ENCODE measurements at regions not wholly inside any gene's neighbourhood (a gene's known extent, or its start where the extent isn't known, plus 50 kb on each side); places are given as distances from the start of the nearest gene placed in this dataset.
"Not testable (repeated sequence)": the region's sequence is repeated elsewhere in the genome, so short reads cannot be mapped to it uniquely, and the experiment has no call there.

DNA sequence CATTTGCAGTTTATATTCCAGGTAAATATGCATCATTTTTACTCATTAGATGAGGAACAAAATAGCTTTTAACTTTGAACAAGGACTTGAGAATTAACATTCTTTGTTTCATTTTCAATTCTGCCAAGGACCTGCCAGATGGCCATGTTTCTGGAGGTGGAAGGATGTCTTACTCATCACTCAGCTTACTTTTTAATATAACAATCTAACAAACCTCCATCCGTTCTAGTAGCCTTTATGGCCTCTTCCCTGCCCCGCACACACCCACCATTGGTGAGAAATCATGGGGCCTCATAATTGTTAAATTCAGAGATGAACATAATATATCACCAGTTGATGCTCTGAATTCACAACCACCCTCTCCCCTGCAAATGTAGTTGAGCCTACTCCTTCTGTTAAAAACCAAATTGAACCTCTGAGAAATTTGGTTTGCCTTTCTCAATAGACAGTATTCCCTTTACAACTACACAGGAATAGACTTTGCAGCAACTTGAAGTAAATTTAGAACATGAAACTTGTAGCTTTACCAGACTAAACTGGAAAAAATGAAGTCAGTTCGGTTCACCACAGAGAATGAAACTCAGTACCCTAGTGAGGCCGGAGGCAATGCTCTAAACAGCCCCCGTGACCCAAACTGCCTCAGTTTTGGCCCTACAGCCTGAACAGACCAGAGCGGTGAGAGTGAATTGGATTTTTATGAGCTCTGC lies 50.1 kb upstream of the ACSL4 start:
- no peak for DNase-seq (ENCODE audit: low read depth in 2 of 2)

DNA sequence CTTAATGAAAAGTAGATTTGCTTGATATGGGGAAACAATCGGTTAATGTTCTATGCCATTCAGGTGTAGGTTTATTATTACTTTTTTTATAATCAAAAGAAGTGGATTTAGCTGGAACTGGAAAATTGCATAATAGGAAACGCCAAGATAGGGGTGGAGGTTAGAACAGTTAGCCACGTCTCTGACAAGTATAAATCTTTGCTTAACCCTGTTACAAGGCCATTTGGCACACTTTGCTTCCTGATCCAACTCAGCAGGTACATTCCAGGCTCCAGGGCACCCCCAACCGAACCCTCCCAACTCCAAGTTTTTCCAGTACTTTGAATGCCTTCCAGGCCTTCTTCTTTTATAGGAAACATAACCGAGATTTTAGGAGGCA lies 50.6 kb upstream of the ACSL4 start:
- no peak for DNase-seq (ENCODE audit: low read depth in 2 of 2)

GRCh38 chrX:109785053-109785452 lies 52.0 kb upstream of the ACSL4 start:
- DNase-seq (ENCODE audit: low read depth in 2 of 2) = no peak

DNA sequence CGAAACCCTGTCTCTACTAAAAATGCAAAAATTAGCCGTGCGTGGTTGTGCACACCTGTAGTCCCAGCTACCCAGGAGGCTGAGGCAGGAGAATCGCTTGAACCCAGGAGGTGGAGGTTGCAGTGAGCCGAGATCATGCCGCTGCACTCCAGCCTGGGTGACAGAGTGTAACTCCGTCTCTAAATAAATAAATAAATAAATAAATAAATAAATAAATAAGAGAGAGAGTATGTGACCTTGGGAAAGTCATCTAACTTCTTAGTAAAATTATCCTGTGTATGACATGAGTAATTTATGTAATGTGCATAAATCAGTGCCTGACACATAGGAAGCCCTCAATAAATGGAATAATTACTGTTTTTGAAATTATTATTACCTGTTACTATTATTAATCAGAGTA lies 57.5 kb upstream of the ACSL4 start:
- DNase-seq (ENCODE audit: low read depth in 2 of 2) = not testable (repeated sequence)

DNA sequence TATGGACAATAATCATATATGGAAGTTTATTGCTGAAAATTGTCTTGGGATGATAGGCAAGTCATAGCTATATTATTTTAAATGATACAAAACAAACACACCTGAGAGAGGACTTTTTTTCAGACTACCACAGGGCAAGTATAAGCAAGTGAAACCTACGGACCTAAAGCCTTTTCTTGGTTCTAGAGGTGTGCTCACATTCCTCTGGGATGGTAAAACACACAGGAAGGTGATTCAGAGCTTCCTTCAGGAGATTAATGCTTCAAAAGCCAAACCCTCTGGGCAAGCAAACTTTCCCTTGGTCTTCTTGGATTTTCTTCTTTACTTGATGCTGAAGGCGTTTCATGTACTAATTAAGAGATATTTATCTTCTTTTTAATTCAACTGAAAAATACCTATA lies 60.1 kb upstream of the ACSL4 start:
- DNase-seq (ENCODE audit: low read depth in 2 of 2) = no peak

DNA sequence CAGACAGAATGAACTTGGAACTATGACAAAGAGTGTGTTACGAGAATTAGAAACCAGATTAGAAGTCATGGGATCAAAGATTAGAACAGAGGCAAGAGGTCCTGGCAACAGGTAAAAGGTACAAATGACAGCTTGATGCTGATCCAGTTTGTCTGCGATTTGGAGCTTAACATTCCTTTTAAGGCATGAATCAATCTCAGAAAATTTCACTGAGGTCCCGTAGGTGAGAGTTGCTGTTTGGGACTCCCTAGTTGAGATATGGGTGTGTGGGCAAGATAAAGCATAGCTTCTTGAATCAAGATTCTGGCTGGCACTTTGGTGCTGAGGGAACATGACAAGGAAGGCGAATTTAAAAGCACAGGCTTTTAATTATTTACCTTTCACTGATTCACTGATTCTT lies 62.6 kb upstream of the ACSL4 start:
- DNase-seq (ENCODE audit: low read depth in 2 of 2) = no peak

GRCh38 chrX:109797311-109797975 lies 64.4 kb upstream of the ACSL4 start:
- DNase-seq (ENCODE audit: low read depth in 2 of 2) = no peak

DNA sequence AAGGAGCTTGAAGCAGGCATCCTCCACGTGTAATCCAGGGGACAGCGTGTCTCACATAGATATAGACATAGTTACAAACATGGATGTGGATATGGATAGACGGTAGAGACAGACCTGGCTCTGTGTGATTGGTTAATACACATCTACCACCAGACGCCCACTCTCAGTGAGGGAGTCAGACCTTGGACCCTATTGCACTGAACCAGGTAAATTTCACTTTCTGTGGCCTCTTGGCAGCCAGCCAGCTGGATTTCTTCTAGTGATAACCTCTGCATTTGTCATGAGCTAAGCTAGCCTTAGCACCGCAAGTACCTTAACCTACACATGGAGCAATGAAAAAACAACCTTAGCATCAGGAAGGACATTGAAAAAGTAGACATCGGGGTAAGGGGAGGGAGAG lies 79.2 kb upstream of the ACSL4 start:
- DNase-seq (ENCODE audit: low read depth in 2 of 2) = no peak

DNA sequence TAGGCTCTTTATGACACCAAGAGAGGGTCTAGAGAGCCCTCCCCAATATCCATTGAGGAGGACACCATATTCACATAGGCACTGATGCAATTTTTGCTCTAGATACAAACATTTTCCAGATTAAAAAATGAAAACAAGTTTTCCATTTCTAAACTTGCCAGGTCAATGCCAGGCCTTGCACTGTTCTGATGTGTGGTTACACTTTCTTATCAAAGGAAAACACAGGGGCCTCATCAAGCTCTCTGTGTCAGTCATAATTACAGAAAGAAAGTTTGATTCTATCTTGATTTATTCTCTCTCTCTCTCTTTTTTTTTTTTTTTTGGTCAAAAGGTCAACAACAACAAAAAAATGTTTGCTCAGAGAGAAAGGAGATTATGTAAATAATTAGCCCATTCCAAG lies 80.2 kb upstream of the ACSL4 start:
- no peak for DNase-seq (ENCODE audit: low read depth in 2 of 2)

GRCh38 chrX:109818976-109819375 lies 85.9 kb upstream of the ACSL4 start:
- DNase-seq (ENCODE audit: low read depth in 2 of 2) = no peak

- no peak for DNase-seq (ENCODE audit: low read depth in 2 of 2)
These were observed 89.8 kb upstream of the ACSL4 start for GRCh38 chrX:109822861-109823260.

- DNase-seq (ENCODE audit: low read depth in 2 of 2) = no peak
These were observed 94.1 kb upstream of the ACSL4 start for GRCh38 chrX:109826954-109827708.

DNA sequence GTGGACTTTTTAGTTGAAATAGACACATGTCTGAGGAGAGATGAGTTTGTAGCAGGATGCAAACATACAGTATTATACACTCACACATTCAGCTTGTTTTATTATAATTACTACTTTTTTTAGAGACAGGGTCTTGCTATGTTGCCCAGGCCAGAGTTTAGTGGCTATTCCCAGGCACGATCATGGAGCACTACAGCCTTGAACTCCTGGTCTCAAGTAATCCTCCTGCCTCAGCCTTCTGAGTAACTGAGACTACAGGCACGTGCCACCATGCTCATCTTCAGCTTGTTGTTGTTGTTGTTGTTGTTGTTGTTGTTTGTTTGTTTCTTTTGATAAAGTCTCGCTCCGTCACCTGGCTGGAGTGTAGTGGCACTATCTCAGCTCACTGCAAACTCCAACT lies 94.7 kb upstream of the ACSL4 start:
- DNase-seq (ENCODE audit: low read depth in 2 of 2) = no peak

DNA sequence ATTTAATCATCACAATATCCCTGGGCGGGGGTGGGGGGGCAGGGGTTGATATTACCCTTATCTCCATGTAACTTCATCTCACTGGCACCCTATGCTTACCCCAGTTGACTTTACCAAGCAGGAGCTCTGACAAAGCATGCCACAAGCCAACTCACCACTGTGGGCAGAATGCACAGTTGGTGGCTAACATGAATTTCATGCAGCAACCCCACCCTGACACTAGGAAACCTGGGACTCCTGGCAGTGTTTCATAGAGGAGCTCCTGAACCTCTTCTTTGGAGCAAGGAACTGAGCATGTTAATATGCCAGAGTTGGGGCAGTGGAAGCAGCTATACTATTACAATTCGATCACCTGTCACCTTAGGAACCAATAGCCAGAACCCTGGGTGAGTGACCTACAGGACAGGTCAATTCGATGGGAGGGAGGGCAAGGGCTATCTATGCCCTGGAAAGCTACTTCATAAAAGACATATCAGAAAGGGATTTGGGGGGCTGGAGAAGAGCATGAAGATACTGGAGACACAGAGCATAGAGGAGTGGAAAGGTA lies 97.2 kb upstream of the ACSL4 start:
- no peak for DNase-seq (ENCODE audit: low read depth in 2 of 2)

- DNase-seq (ENCODE audit: low read depth in 2 of 2) = no peak
These were observed 97.7 kb upstream of the ACSL4 start for GRCh38 chrX:109830704-109831206.

DNA sequence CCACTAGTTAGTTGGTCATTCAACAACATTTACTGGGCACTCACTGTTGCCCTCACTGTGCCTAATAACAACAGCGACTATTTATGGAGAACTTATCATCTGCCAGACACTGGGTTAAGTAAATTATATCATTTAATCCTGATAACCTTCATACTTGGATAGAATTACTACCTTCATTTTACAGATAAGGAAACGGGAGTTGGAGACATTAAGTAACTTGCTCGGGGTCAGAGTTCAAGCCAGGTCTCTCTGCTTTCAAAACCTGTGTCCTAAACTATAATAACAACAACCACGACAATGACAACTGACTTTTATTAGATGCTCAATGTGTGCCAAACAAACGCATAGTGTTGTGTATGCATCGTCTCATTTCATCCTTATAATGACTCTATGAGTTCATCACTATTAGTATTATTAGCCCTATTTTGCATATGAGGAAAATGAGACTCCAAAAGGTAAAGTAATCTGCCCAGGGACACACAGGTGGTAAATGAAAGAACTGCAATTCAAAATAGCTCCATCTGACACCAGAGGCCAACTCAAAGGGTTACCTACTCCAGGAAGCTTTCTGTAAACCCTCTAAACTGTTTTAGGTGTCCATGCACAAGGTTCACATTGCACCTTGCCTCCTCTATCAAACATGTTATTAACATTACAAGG lies 98.4 kb upstream of the ACSL4 start:
- DNase-seq (ENCODE audit: low read depth in 2 of 2) = no peak

GRCh38 chrX:109839694-109840567 lies 106.9 kb upstream of the ACSL4 start:
- no peak for DNase-seq (ENCODE audit: low read depth in 2 of 2)

- DNase-seq (ENCODE audit: low read depth in 2 of 2) = no peak
These were observed 107.5 kb upstream of the ACSL4 start for GRCh38 chrX:109840585-109840984.

GRCh38 chrX:109841257-109841656 lies 108.2 kb upstream of the ACSL4 start:
- DNase-seq (ENCODE audit: low read depth in 2 of 2) = no peak

DNA sequence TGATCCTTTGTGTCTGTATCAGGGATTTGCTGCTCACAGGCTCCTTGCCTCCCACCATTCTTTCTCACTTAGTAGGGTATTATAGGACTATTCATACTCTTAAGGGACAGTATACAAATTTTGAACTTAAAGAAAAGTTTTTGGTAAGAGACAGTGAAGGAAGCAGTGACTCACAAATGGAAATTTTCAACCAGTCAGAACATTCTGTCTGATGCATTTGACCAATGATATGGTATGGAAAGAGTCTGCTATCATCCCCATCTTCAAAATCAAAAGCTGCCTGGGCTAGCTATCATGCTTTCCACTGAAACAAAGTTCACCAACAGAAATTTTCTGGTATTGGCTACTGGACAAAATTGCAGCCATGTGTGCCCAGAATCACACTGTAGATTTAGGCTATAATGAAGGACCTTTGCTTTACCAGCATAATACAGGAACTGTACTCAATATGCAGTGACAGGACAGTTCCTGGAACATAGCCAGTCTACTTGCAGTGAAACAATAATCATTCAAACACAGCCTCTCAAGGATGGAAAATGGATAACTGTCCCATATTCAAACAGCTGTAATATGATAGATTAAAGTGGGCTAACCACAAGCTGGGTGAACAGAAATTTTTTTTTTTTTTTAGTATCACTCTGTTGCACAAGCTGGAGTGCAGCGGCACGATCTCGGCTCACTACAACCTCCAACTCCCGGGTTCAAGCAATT lies 109.0 kb upstream of the ACSL4 start:
- no peak for DNase-seq (ENCODE audit: low read depth in 2 of 2)
